ENCODE measurements at regions not wholly inside any gene's neighbourhood (a gene's known extent, or its start where the extent isn't known, plus 50 kb on each side); places are given as distances from the start of the nearest gene placed in this dataset.
A peak's percentile ranks its signal among the peaks of the same experiment; 100 is the strongest.

DNA sequence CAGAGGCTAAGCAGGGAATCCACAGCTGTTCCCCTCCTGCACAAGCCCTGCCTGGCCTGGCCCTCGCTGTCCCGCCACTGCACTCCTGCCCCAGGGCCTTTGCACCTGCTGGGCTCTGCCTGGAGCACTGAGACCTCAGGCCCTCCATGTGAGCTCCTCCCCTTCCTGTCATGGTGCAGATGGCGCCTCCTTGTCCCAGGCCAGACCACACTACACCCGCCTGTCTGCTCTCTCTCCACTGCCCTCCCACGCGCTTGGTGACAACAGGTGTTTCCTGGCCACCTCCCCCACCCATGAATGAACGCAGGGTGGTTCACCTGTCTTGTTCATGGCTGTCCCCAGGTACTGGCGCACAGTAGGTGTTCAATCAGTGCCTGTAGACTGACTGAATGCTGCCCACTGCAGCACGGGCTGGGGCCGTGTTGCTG is 82.9 kb downstream of the NCOR2 start:
- Histone ChIP-seq H3K4me3 (no peak overlapping the region), H3K27ac (no peak overlapping the region), H3K27me3 (no peaks in the 10 kb centered on the region), H3K36me3 (peaks cover 0 to 2% (median 0%) of the 10 kb centered on the region in 4 donors), H3K4me1 (peaks cover 0 to 5% (median 0%) of the 10 kb centered on the region in 4 donors), H3K9me3 (no peaks in the 10 kb centered on the region)
- no peak for ATAC-seq
- 71% methylated on average over 2 of the region's 10 CpGs for WGBS (ENCODE audit: insufficient coverage, low coverage, low lambda C conversion rate, missing lambda C conversion rate)
- DNase-seq: peak in 1 of 3 donors; percentile 35
- intact Hi-C loops (cut with DNase I): no loop called here
- TF ChIP-seq, protein P1, sequence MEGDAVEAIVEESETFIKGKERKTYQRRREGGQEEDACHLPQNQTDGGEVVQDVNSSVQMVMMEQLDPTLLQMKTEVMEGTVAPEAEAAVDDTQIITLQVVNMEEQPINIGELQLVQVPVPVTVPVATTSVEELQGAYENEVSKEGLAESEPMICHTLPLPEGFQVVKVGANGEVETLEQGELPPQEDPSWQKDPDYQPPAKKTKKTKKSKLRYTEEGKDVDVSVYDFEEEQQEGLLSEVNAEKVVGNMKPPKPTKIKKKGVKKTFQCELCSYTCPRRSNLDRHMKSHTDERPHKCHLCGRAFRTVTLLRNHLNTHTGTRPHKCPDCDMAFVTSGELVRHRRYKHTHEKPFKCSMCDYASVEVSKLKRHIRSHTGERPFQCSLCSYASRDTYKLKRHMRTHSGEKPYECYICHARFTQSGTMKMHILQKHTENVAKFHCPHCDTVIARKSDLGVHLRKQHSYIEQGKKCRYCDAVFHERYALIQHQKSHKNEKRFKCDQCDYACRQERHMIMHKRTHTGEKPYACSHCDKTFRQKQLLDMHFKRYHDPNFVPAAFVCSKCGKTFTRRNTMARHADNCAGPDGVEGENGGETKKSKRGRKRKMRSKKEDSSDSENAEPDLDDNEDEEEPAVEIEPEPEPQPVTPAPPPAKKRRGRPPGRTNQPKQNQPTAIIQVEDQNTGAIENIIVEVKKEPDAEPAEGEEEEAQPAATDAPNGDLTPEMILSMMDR (IDR thresholded peaks at IDR 0.05): no peak
- TF ChIP-seq POLR2A (IDR thresholded peaks at IDR 0.05): no peak

DNA sequence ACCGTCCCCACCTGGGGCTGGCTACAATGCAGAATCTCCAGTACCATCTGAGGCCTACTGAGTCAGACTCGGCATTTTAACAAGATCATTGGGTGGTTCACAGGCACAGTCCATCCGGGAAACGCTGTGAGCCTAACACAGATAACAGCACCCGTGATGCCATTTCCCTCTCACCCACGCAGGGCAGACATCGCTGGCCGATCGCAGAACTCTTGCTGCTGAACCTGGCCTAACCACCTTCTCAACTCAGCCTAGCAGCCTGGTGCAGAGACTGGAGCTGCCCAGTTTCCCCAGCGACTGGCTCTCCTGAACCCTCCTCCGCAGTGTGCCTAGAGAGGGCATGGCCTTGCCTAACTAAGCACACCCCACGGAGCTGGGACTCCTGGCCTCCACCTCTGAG is 83.3 kb downstream of the NCOR2 start:
- TF ChIP-seq POLR2A (IDR thresholded peaks at IDR 0.05): no peak
- TF ChIP-seq, protein P1 (IDR thresholded peaks at IDR 0.05): no peak
- ATAC-seq (no peak), DNase-seq (peak in 1 of 3 donors; percentile 44)
- Histone ChIP-seq H3K4me3 (no peak overlapping the region), H3K27ac (no peak overlapping the region), H3K27me3 (no peaks in the 10 kb centered on the region), H3K9me3 (no peaks in the 10 kb centered on the region), H3K4me1 (peaks cover 0 to 5% (median 0%) of the 10 kb centered on the region in 4 donors), H3K36me3 (peaks cover 0 to 2% (median 0%) of the 10 kb centered on the region in 4 donors)
- intact Hi-C loops (cut with DNase I): no loop called here
- no CpG with 5 or more reads among the region's 12 CpGs for WGBS (ENCODE audit: insufficient coverage, low coverage, low lambda C conversion rate, missing lambda C conversion rate)

DNA sequence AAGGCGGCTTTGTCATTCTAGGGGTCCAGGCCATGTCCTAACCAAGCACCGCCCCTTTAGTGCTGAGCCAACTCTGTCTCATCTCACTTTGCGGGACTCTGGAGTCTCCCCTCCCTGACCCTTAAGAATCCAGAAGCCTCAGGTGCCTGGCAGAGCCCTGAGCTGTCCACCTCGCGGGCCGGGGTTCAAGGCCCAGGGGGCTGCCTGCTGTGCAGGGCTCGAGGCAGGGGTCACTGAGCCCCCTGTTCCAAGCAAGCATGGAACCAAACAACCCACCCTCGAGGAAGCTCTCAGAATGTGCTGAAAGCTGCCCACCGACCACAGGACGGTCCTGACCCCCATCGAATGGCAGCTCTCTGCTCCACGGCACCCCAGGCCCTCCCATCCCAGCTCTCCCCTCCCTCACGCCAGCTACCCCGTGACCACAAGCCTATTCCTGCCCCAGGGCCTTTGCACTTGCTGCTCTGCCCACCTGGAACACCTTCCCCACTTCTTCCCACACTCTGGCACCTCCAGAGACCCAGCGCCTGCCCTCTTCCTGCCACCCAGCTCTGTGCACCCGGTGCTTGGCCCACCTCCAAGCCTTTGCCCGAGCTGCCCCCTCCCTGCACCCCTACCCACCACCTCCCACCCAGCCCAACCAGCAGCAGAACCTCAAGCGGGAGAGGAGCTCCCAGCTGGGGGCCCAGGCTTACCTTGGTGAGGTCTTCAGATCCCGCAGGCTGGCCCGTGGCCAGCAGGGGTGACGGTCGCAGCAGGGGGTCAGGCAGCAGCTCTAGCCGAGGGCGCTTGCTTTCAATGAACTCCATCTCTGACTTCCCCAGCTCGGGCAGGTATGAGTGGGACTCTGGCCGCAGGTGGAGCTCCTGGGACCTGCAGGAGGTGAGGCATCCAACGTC is 84.3 kb downstream of the NCOR2 start:
- WGBS (ENCODE audit: insufficient coverage, low coverage, low lambda C conversion rate, missing lambda C conversion rate): 95% methylated on average over 6 of the region's 27 CpGs
- Histone ChIP-seq H3K4me1 (peaks cover 0 to 5% (median 0%) of the 10 kb centered on the region in 4 donors), H3K9me3 (no peaks in the 10 kb centered on the region), H3K27me3 (no peaks in the 10 kb centered on the region), H3K36me3 (peaks cover 0 to 2% (median 0%) of the 10 kb centered on the region in 4 donors), H3K27ac (no peak overlapping the region), H3K4me3 (no peak overlapping the region)
- intact Hi-C loops (cut with DNase I): no loop called here
- TF ChIP-seq, protein P1 (IDR thresholded peaks at IDR 0.05): no peak
- TF ChIP-seq POLR2A (IDR thresholded peaks at IDR 0.05): no peak
- DNase-seq: peak in 1 of 3 donors; percentile 43
- ATAC-seq: no peak

DNA sequence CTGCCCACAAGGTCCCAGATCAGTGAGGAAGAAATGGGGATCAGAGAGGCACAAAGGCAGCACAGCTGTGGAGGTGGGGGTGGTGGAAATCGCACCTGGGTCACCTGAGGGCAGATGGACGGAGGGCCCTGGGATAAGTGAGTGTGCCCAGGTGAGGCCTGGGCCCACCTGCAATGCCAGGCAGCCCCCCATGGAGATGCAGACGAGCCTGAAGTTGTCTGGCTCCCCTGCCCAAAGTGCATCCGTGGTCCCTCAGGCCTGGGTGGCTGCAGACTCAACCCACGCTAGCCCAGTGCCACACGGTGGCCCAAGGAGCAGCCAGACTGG is 84.9 kb downstream of the NCOR2 start:
- peaks cover 0 to 4% (median 0%) of the 10 kb centered on the region in 4 donors for H3K36me3 ChIP-seq
- ATAC-seq: no peak
- intact Hi-C loops (cut with DNase I): no loop called here
- H3K9me3 ChIP-seq: no peaks in the 10 kb centered on the region
- H3K4me3 ChIP-seq: no peak overlapping the region
- H3K27me3 ChIP-seq: no peaks in the 10 kb centered on the region
- no peak overlapping the region for H3K27ac ChIP-seq
- no peak for TF ChIP-seq POLR2A (IDR thresholded peaks at IDR 0.05)
- TF ChIP-seq, protein P1 (IDR thresholded peaks at IDR 0.05): no peak
- H3K4me1 ChIP-seq: peaks cover 0 to 5% (median 0%) of the 10 kb centered on the region in 4 donors
- DNase-seq: no peak
- no CpG with 5 or more reads among the region's 6 CpGs for WGBS (ENCODE audit: insufficient coverage, low coverage, low lambda C conversion rate, missing lambda C conversion rate)

Data from right lobe of liver (tissue), 6 donors.